HG03103 (cell line): ENCODE measurements at regions not wholly inside any gene's neighbourhood (a gene's known extent, or its start where the extent isn't known, plus 50 kb on each side); places are given as distances from the start of the nearest gene placed in this dataset.

Experiments used
- ATAC-seq: cut with Tn5 transposase; IDR thresholded peaks from one replicate; pipeline ENCODE4 v1.9.1; 2021; ENCODE audit warnings: low read depth; ENCODE audit not compliant: unreplicated experiment

GRCh38 chr6:90346729-90347128 is 50.1 kb upstream of the BACH2 start:
- no peak for ATAC-seq
